GM12872 (cell line): ENCODE measurements at regions not wholly inside any gene's neighbourhood (a gene's known extent, or its start where the extent isn't known, plus 50 kb on each side); places are given as distances from the start of the nearest gene placed in this dataset.

Source experiments
- CTCF ChIP-seq: IDR thresholded peaks from 3 replicates; pipeline ENCODE4 v1.5.1; 2011; ENCODE audit warnings: low read depth, mild to moderate bottlenecking, low read length, moderate library complexity; ENCODE audit not compliant: insufficient read depth

- no peak for TF ChIP-seq CTCF
Measured at GRCh38 chr2:150125188-150125587, 362.3 kb downstream of the RND3 start.

GRCh38 chr2:150124739-150125138 lies 362.7 kb downstream of the RND3 start:
- TF ChIP-seq CTCF = no peak

- TF ChIP-seq CTCF = no peak
Measured at GRCh38 chr2:150122871-150123613, 364.4 kb downstream of the RND3 start.

- no peak for TF ChIP-seq CTCF
Measured at GRCh38 chr2:150122156-150122555, 365.3 kb downstream of the RND3 start.

GRCh38 chr2:150120326-150120955 lies 367.0 kb downstream of the RND3 start:
- TF ChIP-seq CTCF = no peak

GRCh38 chr2:150119819-150120218 lies 367.6 kb downstream of the RND3 start:
- TF ChIP-seq CTCF = no peak

GRCh38 chr2:150110548-150110947 lies 376.9 kb downstream of the RND3 start:
- no peak for TF ChIP-seq CTCF
